GM12865 (cell line): ENCODE measurements at regions not wholly inside any gene's neighbourhood (a gene's known extent, or its start where the extent isn't known, plus 50 kb on each side); places are given as distances from the start of the nearest gene placed in this dataset.
A peak's percentile ranks its signal among the peaks of the same experiment; 100 is the strongest.
"Not testable (repeated sequence)": the region's sequence is repeated elsewhere in the genome, so short reads cannot be mapped to it uniquely, and the experiment has no call there.

ENCODE experiments used
- DNase-seq: peaks from one replicate; pipeline ENCODE4 v3.0.0; 2010; ENCODE audit warnings: low read depth
- H3K4me3 ChIP-seq: 2 replicates; pipeline ENCODE4 v1.5.1; 2011; ENCODE audit warnings: mild to moderate bottlenecking, low read depth, low read length, control low read depth
- CTCF ChIP-seq: IDR thresholded peaks from 2 replicates; pipeline ENCODE4 v1.5.1; 2011; ENCODE audit warnings: low read length, control low read depth, low read depth, inconsistent platforms; ENCODE audit not compliant: insufficient read depth; ENCODE audit errors: missing control alignments

DNA sequence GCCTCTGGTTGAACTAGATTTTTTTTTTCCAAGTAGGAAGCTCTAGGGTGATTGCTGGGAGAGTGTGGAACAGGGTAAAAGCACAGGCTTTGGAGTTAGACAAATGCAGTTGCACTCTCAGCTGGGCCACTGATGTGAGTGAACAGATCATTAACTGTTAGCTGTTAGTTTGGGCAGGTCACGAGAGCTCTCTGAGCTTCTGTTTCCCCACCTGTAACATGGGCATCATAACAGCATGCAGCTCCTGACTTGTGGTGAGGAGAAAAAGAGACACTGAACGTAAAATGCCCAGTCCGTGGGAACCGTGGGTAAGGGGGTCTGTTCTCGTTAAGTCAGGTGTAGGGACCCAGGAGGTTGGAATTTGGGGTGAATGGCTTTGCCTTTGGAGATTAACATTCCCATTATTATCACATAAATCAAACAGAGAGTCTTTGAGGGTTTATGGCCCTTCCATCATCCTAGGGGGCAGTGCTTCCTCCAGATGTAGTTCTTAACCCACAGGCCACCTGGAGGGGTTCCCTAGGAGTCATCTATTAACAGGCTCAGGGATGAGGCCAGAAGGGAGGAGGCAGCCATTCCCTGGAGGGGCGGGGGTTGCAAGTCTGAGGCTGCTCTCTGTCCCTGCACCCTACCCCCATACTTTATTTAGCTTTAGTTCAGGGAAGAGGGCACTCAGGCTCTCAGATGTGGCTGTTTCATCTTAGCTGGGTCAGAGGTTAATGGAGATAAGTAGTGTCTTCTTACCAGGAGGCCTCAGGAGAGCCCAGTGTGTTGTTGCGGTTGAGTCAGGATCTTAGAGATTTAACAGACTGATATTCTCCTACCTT lies 135.2 kb downstream of the DACT1 start:
- H3K4me3 ChIP-seq: no peak overlapping the region
- TF ChIP-seq CTCF: no peak
- no peak for DNase-seq

DNA sequence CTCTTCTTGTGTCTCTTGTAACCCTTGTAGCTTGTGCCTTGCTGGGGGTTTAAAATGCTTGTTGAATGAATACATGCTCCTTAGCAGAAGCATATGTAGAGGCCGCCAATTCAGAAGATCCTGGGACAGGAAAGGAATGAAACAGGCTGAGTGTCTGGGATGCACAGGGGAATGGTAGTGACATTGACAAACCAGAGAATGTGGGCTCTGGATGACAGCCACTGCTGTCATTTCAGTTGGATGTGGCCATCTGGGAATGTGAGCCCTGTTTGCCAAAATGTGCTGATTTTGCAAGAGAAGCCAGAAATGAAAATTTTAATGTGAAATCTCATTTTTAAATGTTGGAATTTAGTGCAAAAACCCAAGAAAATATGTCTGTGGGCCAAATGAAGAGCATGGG lies 136.8 kb downstream of the DACT1 start:
- TF ChIP-seq CTCF: no peak
- DNase-seq: no peak
- no peak overlapping the region for H3K4me3 ChIP-seq

DNA sequence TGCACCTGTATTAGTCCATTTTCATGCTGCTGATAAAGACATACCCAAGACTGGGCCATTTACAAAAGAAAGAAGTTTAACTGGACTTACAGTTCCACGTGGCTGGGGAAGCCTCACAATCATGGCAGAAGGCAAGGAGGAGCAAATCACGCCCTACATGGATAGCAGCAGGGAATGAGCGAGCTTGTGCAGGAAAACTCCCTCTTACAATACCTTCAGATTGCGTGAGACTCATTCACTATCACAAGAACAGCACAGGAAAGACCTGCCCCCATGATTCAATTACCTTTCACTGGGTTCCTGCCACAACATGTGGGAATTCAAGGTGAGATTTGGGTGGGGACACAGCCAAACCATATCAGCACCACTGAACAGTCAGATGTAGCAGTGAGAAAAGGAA lies 137.4 kb downstream of the DACT1 start:
- DNase-seq, H3K4me3 ChIP-seq: not testable (repeated sequence)

GRCh38 chr14:58776516-58776915 lies 138.8 kb downstream of the DACT1 start:
- H3K4me3 ChIP-seq: no peak overlapping the region
- no peak for TF ChIP-seq CTCF
- no peak for DNase-seq

- no peak for TF ChIP-seq CTCF
- DNase-seq: peak; percentile 36
- H3K4me3 ChIP-seq: no peak overlapping the region
Measured at GRCh38 chr14:58777541-58777979, 139.8 kb downstream of the DACT1 start.

DNA sequence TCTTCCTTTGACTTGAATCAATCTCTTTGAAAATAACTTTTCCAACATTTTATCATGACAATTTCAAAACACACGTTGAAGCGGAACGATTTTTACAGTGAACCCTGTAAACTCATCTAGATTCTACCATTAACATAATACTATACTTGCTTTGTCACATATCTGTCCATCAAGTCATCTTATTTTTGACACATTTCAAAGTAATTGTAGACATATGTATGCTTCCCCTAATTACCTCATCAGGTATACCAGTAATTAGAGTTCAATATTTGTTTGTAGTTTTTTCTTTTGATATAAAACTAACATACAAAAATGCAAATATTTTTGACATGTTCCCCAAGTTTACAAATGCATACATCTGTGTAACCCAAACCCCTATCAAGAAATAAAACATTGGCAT lies 140.4 kb downstream of the DACT1 start:
- TF ChIP-seq CTCF: no peak
- no peak for DNase-seq
- no peak overlapping the region for H3K4me3 ChIP-seq

DNA sequence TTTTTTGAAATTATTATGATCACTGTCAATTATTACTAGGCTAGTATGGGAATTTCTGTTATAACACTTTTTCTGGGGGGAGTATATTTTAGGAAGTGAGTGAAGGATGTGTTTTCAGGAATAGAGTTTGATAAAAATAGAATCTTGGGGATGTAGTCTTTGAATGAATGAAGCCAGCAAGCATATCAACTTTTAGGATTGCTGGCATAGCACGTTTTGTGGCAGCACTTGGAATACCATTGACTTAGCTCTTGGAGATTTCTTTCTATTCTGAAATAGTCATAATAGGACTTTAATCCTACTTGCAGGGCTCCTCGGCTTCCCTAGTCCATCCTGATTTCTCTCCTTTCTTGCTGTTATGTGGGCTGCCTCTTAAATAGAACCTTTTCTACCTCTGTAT lies 141.6 kb downstream of the DACT1 start:
- no peak for TF ChIP-seq CTCF
- no peak overlapping the region for H3K4me3 ChIP-seq
- DNase-seq: no peak
